Neural cell (in vitro differentiated cells): ENCODE measurements at regions not wholly inside any gene's neighbourhood (a gene's known extent, or its start where the extent isn't known, plus 50 kb on each side); places are given as distances from the start of the nearest gene placed in this dataset.

Source experiments
- H2AFZ ChIP-seq: fragments of 200-600, 300-800 bp; sonication (generic), shearing (Covaris generic); 2 replicates; pipeline ENCODE4 v1.6.0; 2014; ENCODE audit warnings: low read depth, mild to moderate bottlenecking, antibody characterized with exemption, low read length, moderate library complexity
- H3F3A ChIP-seq: fragments of 200-600 bp; shearing (Covaris generic); 2 replicates; pipeline ENCODE4 v1.6.1; 2016; ENCODE audit warnings: mild to moderate bottlenecking, moderate library complexity, mixed read lengths, antibody characterized with exemption, low read length; ENCODE audit not compliant: insufficient read depth, poor library complexity, severe bottlenecking
- H3K27ac ChIP-seq: fragments of 200-600, 300-800 bp; sonication (generic), shearing (Covaris generic); 2 replicates; pipeline ENCODE4 v1.5.1; 2014; ENCODE audit warnings: mild to moderate bottlenecking, low read length, moderate library complexity
- H3K27me3 ChIP-seq: fragments of 300-800, 200-600 bp; sonication (generic), shearing (Covaris generic); 2 replicates; pipeline ENCODE4 v1.6.0; 2014; ENCODE audit warnings: mild to moderate bottlenecking, low read depth, low read length, moderate library complexity; ENCODE audit not compliant: insufficient read depth
- H3K36me3 ChIP-seq: fragments of 300-800, 200-600 bp; sonication (generic), shearing (Covaris generic); 2 replicates; pipeline ENCODE4 v1.5.1; 2014; ENCODE audit warnings: mild to moderate bottlenecking, antibody characterized with exemption, low read length, moderate library complexity; ENCODE audit not compliant: insufficient read depth
- H3K4me2 ChIP-seq: fragments of 300-800, 200-600 bp; sonication (generic), shearing (Covaris generic); 2 replicates; pipeline ENCODE4 v1.6.0; 2014; ENCODE audit warnings: mild to moderate bottlenecking, low read length
- H3K4me3 ChIP-seq: fragments of 300-800, 200-600 bp; sonication (generic), shearing (Covaris generic); 2 replicates; pipeline ENCODE4 v1.5.1; 2014; ENCODE audit warnings: mild to moderate bottlenecking, low read length, moderate library complexity
- H3K79me2 ChIP-seq: fragments of 200-600 bp; shearing (Covaris generic); replicated peaks from 2 replicates; pipeline ENCODE4 v1.6.0; 2014; ENCODE audit warnings: mild to moderate bottlenecking, low read length, moderate library complexity; ENCODE audit not compliant: insufficient read depth
- H3K9ac ChIP-seq: fragments of 300-800, 200-600 bp; sonication (generic), shearing (Covaris generic); 2 replicates; pipeline ENCODE4 v1.6.1; 2016; ENCODE audit warnings: mild to moderate bottlenecking, low read length, mixed read lengths
- H3K9me2 ChIP-seq: fragments of 200-600 bp; shearing (Covaris generic); 2 replicates; pipeline ENCODE4 v1.6.1; 2016; ENCODE audit warnings: mild to moderate bottlenecking, low read length, mixed read lengths; ENCODE audit not compliant: insufficient read depth
- H3K9me3 ChIP-seq: fragments of 200-600, 300-800 bp; sonication (generic), shearing (Covaris generic); 2 replicates; pipeline ENCODE4 v1.6.1; 2016; ENCODE audit warnings: mild to moderate bottlenecking, mixed run types, low read length, moderate library complexity, mixed read lengths
- H4K20me1 ChIP-seq: fragments of 200-600 bp; shearing (Covaris generic); 2 replicates; pipeline ENCODE4 v1.6.1; 2016; ENCODE audit warnings: mild to moderate bottlenecking, mixed run types; ENCODE audit not compliant: insufficient read depth
- CTCF ChIP-seq: fragments of 450-650 bp; IDR thresholded peaks from 2 replicates; pipeline ENCODE4 v1.5.1; 2014; ENCODE audit warnings: antibody characterized with exemption, mild to moderate bottlenecking, moderate library complexity; ENCODE audit not compliant: poor library complexity, severe bottlenecking
- EP300 ChIP-seq: fragments of 450-650 bp; conservative IDR thresholded peaks from 2 replicates; pipeline ENCODE4 v1.6.1; 2014; ENCODE audit warnings: antibody characterized with exemption, mild to moderate bottlenecking, moderate library complexity; ENCODE audit not compliant: poor library complexity, severe bottlenecking
- EZH2 ChIP-seq: fragments of 200-600, 300-800 bp; shearing (Covaris generic), sonication (generic); IDR thresholded peaks from 2 replicates; pipeline ENCODE4 v1.6.1; 2014; ENCODE audit warnings: antibody characterized with exemption, low read length, borderline replicate concordance, mild to moderate bottlenecking; ENCODE audit not compliant: insufficient read depth, poor library complexity, severe bottlenecking
- MXI1 ChIP-seq: fragments of 450-650 bp; conservative IDR thresholded peaks from 2 replicates; pipeline ENCODE4 v1.6.1; 2014; ENCODE audit warnings: antibody characterized with exemption, mild to moderate bottlenecking; ENCODE audit not compliant: poor library complexity, severe bottlenecking
- POLR2AphosphoS5 ChIP-seq: IDR thresholded peaks from 2 replicates; pipeline ENCODE4 v1.6.1; 2012
- RAD21 ChIP-seq: fragments of 450-650 bp; conservative IDR thresholded peaks from 2 replicates; pipeline ENCODE4 v1.6.1; 2014; ENCODE audit warnings: antibody characterized with exemption, mild to moderate bottlenecking, moderate library complexity
- REST ChIP-seq: IDR thresholded peaks from 2 replicates; pipeline ENCODE4 v1.6.1; 2012; ENCODE audit warnings: borderline replicate concordance
- SMC3 ChIP-seq: fragments of 450-650 bp; conservative IDR thresholded peaks from 2 replicates; pipeline ENCODE4 v1.6.1; 2014; ENCODE audit warnings: antibody characterized with exemption, mild to moderate bottlenecking, moderate library complexity; ENCODE audit not compliant: poor library complexity
- TAF1 ChIP-seq: IDR thresholded peaks from 2 replicates; pipeline ENCODE4 v1.6.1; 2012; ENCODE audit warnings: low read depth

- peaks cover 44% of the 10 kb centered on the region for H3K79me2 ChIP-seq
Measured at GRCh38 chr19:27793644-27794493, 1419.1 kb downstream of the UQCRFS1 start.

More at GRCh38 chr19:27793644-27794493, 1419.1 kb downstream of the UQCRFS1 start:
- Histone ChIP-seq H2AFZ (peak overlapping the region; percentile 81), H3K9ac (peak overlapping the region; percentile 81), H3F3A (no peaks in the 10 kb centered on the region), H3K4me3 (peak overlapping the region; percentile 97), H3K9me2 (no peaks in the 10 kb centered on the region), H4K20me1 (no peaks in the 10 kb centered on the region), H3K36me3 (no peaks in the 10 kb centered on the region), H3K27me3 (no peaks in the 10 kb centered on the region), H3K9me3 (no peaks in the 10 kb centered on the region), H3K4me2 (peak overlapping the region; percentile 77), H3K27ac (peak overlapping the region; percentile 89)
- peak; percentile 14 for TF ChIP-seq RAD21
- peak; percentile 80 for TF ChIP-seq TAF1
- TF ChIP-seq POLR2AphosphoS5: peak; percentile 80
- TF ChIP-seq REST: peak; percentile 29
- no peak for TF ChIP-seq EZH2
- peak; percentile 12 for TF ChIP-seq EP300
- peak; percentile 18 for TF ChIP-seq CTCF
- TF ChIP-seq MXI1: peak; percentile 88
- TF ChIP-seq SMC3: no peak
